HG02642 (cell line): ENCODE measurements at regions not wholly inside any gene's neighbourhood (a gene's known extent, or its start where the extent isn't known, plus 50 kb on each side); places are given as distances from the start of the nearest gene placed in this dataset.

ENCODE experiments used
- ATAC-seq: cut with Tn5 transposase; IDR thresholded peaks from one replicate; pipeline ENCODE4 v1.9.1; 2021; ENCODE audit warnings: mild to moderate bottlenecking; ENCODE audit not compliant: unreplicated experiment, poor library complexity

GRCh38 chr13:106433066-106433465 lies 102.4 kb downstream of the EFNB2 start:
- ATAC-seq = no peak

DNA sequence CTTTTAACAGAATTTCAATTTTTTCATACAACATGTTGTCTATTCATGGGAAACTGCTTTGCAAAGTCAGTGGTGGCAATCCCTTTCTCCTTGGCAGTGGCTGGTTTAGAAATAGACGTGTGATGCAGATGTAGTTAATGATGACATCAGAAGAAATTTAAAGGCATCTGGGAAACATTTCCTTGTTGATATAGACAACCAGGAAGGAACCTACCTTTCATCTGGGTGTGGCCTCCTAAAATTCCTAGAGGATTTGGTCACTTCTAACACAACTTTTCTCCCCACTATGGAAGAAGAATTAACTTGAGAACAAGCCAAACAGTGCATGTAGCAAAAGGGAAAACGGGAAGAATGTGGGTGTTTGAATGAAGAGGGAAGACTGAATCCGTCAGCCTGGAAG lies 102.8 kb downstream of the EFNB2 start:
- no peak for ATAC-seq

- ATAC-seq = no peak
Observed at GRCh38 chr13:106426909-106427308, 108.6 kb downstream of the EFNB2 start.

DNA sequence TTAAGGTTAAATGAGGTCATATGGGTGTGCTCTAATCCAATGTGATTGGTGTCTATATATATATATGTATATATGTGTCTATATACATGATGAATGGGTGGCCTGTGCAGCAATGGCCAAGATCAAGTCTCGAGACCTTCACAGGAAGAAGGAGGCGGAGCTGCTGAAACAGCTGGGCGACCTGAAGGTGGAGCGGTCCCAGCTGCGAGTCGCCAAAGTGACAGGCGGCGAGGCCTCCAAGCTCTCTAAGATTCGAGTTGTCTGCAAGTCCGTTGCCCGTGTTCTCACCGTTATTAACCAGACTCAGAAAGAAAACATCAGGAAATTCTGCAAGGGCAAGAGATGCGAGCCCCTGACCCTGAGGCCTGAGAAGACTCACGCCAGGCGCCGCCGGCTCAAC lies 109.8 kb downstream of the EFNB2 start:
- no peak for ATAC-seq

- ATAC-seq = no peak
Observed at GRCh38 chr13:106424805-106425204, 110.7 kb downstream of the EFNB2 start.

GRCh38 chr13:106423530-106423929 lies 111.9 kb downstream of the EFNB2 start:
- ATAC-seq = peak; percentile 60

- ATAC-seq = no peak
Observed at GRCh38 chr13:106418556-106418955, 116.9 kb downstream of the EFNB2 start.

- ATAC-seq = no peak
Observed at GRCh38 chr13:106417467-106418110, 117.9 kb downstream of the EFNB2 start.

DNA sequence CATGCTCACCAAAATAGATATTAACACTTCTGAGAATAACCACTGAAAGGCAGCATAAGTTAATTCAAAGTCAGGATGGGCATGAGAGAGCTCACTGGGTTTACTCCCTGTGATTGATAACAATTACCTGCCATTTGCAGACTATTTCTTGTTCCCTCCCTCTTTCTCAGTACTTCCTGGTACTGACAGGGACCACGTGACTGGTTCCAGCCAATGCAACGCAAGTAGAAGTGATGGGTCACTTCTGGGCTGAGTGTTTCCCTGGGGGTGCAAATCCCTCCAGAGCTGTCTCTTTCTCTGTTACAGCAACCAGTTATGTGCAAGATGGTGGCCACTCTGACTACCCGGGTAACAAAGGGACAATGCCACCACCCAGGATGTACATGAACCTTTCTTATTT lies 118.8 kb downstream of the EFNB2 start:
- ATAC-seq = no peak

DNA sequence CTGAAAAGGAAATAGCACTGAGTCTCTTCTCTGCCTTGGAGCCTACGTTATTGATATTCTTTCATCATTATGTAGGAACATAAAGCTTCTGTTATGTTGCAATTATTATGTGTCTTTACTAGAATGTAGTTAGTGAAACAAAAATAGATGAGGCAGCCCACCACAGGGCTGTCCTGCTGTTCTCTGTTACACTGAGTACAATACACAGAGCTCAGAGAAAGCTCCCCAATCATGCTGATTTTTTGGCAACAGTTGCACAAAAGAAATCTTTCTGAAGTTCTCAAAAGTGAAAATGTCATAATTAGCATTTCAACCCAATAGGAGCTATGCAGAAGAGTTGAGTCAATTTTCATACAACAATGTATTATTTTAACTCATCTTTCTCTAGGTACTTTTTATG lies 119.5 kb downstream of the EFNB2 start:
- ATAC-seq = no peak

GRCh38 chr13:106415442-106415841 lies 120.0 kb downstream of the EFNB2 start:
- ATAC-seq = no peak

GRCh38 chr13:106407338-106407737 lies 128.1 kb downstream of the EFNB2 start:
- ATAC-seq = no peak

GRCh38 chr13:106405731-106406130 lies 129.7 kb downstream of the EFNB2 start:
- no peak for ATAC-seq

- ATAC-seq = no peak
Observed at GRCh38 chr13:106403280-106403679, 132.2 kb downstream of the EFNB2 start.

GRCh38 chr13:106402866-106403265 lies 132.6 kb downstream of the EFNB2 start:
- no peak for ATAC-seq

DNA sequence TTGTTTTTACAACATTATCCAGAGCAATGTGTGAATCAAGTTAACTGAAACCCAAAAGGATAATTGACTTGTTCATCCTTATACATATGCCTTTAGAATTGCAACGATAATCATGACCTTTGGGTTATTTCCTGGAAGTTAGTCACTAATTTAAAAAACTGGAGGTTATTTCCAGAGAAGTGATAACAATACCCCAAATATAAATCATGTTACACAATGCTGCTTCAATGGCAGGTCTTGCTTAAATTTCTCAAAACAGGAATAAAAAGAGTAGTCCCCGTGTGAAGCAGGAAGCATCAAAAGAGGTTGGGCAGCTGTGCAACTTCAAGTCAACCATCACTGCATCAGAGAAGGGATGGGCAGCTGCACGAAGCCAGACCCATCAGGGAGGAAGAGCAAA lies 134.4 kb downstream of the EFNB2 start:
- ATAC-seq = no peak

DNA sequence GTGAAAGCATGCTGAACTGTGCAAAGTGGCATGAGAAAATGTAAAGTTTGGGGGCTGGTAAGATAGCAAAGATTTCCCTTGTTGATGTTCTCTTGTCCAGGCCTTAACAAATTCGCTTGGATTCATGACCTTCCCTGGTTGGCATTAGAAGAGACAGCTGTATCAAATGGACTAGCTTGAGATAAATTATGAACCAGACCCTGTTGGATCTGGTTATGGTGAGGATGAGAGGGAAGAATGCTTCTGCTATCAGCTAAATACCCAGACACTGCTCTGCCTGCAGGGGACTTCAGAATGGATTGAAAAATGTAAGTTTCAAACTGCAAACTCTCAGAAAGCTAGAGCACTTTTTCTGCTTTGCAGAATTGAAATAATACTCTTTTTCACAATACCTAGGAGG lies 135.2 kb downstream of the EFNB2 start:
- ATAC-seq = no peak

GRCh38 chr13:106398289-106398688 lies 137.2 kb downstream of the EFNB2 start:
- no peak for ATAC-seq

GRCh38 chr13:106393776-106394175 lies 141.7 kb downstream of the EFNB2 start:
- no peak for ATAC-seq

DNA sequence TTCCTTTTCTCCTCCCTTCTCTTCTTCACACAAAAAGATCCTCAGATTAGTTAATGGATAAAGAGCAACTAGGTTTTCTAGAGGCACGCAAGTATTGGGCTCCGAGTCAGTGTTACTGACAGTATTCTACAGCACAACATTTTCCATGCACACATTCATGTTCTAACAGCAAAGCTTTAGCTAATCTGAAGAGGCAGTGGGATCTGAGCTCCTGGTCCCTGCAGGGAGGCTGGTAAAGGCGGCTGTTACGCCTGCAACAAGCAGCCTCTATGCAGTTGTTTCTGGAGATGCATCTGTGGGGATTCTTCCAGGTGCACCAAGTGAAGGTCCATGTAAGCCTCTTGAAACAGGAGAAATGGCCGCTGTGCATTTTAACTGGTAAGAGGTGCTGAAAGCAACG lies 143.8 kb downstream of the EFNB2 start:
- ATAC-seq = no peak

DNA sequence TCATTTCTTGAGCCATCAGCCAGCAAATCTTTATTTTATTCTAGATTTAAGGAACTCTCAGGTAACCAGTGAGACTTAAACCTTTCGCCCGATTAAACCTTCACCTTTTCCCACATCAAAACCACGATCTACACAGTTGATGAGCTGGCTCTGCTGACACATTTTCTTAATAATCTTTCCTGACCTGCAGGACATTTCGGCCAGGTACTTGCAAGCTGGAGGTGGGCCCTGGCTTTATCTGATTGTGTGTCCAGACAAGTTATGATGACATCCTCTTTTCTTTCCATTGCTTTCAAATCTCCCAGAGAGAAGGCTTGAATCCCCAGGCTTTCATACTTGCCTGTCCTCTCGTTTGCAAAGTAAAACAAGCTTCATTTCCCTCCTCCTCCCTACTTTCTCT lies 144.2 kb downstream of the EFNB2 start:
- ATAC-seq = no peak

DNA sequence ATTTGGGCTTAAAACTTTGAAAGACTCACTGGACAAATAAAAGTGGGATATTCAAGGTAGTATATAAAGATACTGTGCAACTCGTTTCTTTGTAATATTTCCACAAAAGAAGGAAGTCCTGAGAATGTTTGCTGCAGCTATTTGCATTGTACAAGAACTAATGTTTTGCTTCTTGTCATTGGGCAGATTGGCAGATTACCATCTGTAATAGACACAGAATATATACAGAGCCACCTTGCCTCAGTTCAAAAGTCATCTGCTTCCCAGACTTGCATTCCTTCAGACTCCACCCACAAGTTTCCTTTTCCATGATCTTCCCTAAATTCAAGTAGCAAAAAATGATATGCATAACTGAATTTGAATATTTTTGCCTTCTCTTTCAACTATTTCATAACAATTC lies 145.1 kb downstream of the EFNB2 start:
- no peak for ATAC-seq

DNA sequence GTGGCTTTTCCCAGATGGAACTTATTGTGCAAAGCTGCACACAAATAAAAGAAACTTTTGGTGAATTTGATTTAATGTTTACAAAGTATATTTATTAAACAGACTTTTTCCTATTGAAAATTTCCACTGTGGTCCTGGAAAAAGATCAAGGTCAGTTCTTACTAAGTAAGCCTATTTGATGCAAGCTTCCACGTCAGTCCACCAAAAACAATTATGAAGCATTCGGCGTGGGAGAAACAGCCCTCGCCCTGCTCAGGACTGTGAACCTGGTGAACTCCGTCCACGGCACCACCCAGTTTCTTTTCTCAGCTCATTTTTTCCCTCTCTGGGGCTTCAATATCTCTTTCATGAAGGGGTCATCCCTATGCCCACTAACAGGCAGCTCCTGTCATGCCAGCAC lies 149.8 kb downstream of the EFNB2 start:
- ATAC-seq = no peak
